Loucy (cell line): ENCODE measurements at regions not wholly inside any gene's neighbourhood (a gene's known extent, or its start where the extent isn't known, plus 50 kb on each side); places are given as distances from the start of the nearest gene placed in this dataset.

Experiments
- H2AFZ ChIP-seq: fragments of 200-600 bp; sonication (generic); 2 replicates; pipeline ENCODE4 v1.6.0; 2016; ENCODE audit warnings: antibody characterized with exemption, mild to moderate bottlenecking, low read length, moderate library complexity
- H3F3A ChIP-seq: fragments of 200-600 bp; 2 replicates; pipeline ENCODE4 v1.6.0; 2016; ENCODE audit warnings: antibody characterized with exemption, low read depth, mild to moderate bottlenecking
- H3K27me3 ChIP-seq: fragments of 200-600 bp; sonication (generic); 2 replicates; pipeline ENCODE4 v1.6.1; 2014; ENCODE audit warnings: low read length, mild to moderate bottlenecking; ENCODE audit not compliant: insufficient read depth, poor library complexity, severe bottlenecking
- H3K36me3 ChIP-seq: fragments of 200-600 bp; sonication (generic); 2 replicates; pipeline ENCODE4 v1.6.1; 2016; ENCODE audit warnings: low read length; ENCODE audit not compliant: insufficient read depth
- H3K4me1 ChIP-seq: fragments of 200-600 bp; sonication (generic); 2 replicates; pipeline ENCODE4 v1.5.1; 2014; ENCODE audit warnings: low read length, mild to moderate bottlenecking; ENCODE audit not compliant: insufficient read depth, poor library complexity, severe bottlenecking
- H3K4me2 ChIP-seq: fragments of 200-600 bp; sonication (generic); 2 replicates; pipeline ENCODE4 v1.6.0; 2014; ENCODE audit warnings: antibody characterized with exemption, low read length, low read depth, mild to moderate bottlenecking; ENCODE audit not compliant: poor library complexity, severe bottlenecking
- H3K4me3 ChIP-seq: fragments of 200-600 bp; sonication (generic); 2 replicates; pipeline ENCODE4 v1.5.1; 2014; ENCODE audit warnings: low read length, mild to moderate bottlenecking, mixed read lengths; ENCODE audit not compliant: poor library complexity, severe bottlenecking
- H3K79me2 ChIP-seq: fragments of 200-600 bp; sonication (generic); 2 replicates; pipeline ENCODE4 v1.6.1; 2014; ENCODE audit warnings: low read length; ENCODE audit not compliant: insufficient read depth
- H3K9ac ChIP-seq: fragments of 200-600 bp; sonication (generic); 2 replicates; pipeline ENCODE4 v1.6.0; 2014; ENCODE audit warnings: mild to moderate bottlenecking, low read depth, low read length, moderate library complexity; ENCODE audit not compliant: poor library complexity, severe bottlenecking
- H3K9me2 ChIP-seq: fragments of 200-600 bp; sonication (generic); replicated peaks from 2 replicates; pipeline ENCODE4 v1.6.1; 2016; ENCODE audit warnings: low read depth, low read length, mixed read lengths
- H3K9me3 ChIP-seq: fragments of 200-600 bp; sonication (generic); 2 replicates; pipeline ENCODE4 v1.6.1; 2014; ENCODE audit warnings: mild to moderate bottlenecking, antibody characterized with exemption, low read length, low read depth; ENCODE audit not compliant: insufficient read depth
- H4K20me1 ChIP-seq: fragments of 200-600 bp; sonication (generic); 2 replicates; pipeline ENCODE4 v1.6.0; 2014; ENCODE audit warnings: antibody characterized with exemption, low read length, mild to moderate bottlenecking; ENCODE audit not compliant: insufficient read depth, poor library complexity, severe bottlenecking
- EZH2phosphoT487 ChIP-seq: fragments of 200-600 bp; IDR thresholded peaks from 2 replicates; pipeline ENCODE4 v1.6.1; 2018; ENCODE audit warnings: antibody characterized with exemption, mild to moderate bottlenecking, moderate library complexity, borderline replicate concordance
- TF ChIP-seq, protein P1 (sequence below): fragments of 200-600 bp; sonication (generic); conservative IDR thresholded peaks from 2 replicates; pipeline ENCODE4 v1.5.1; 2014; ENCODE audit warnings: mild to moderate bottlenecking, antibody characterized with exemption, low read length

- TF ChIP-seq, protein P1, sequence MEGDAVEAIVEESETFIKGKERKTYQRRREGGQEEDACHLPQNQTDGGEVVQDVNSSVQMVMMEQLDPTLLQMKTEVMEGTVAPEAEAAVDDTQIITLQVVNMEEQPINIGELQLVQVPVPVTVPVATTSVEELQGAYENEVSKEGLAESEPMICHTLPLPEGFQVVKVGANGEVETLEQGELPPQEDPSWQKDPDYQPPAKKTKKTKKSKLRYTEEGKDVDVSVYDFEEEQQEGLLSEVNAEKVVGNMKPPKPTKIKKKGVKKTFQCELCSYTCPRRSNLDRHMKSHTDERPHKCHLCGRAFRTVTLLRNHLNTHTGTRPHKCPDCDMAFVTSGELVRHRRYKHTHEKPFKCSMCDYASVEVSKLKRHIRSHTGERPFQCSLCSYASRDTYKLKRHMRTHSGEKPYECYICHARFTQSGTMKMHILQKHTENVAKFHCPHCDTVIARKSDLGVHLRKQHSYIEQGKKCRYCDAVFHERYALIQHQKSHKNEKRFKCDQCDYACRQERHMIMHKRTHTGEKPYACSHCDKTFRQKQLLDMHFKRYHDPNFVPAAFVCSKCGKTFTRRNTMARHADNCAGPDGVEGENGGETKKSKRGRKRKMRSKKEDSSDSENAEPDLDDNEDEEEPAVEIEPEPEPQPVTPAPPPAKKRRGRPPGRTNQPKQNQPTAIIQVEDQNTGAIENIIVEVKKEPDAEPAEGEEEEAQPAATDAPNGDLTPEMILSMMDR, result no peak
- TF ChIP-seq EZH2phosphoT487, result no peak
- Histone ChIP-seq H3K4me2 (no peak overlapping the region), H3K4me3 (no peak overlapping the region), H3K4me1 (no peaks in the 10 kb centered on the region), H3K79me2 (no peaks in the 10 kb centered on the region), H3K9me3 (no peaks in the 10 kb centered on the region), H2AFZ (no peak overlapping the region), H3K9me2 (no peaks in the 10 kb centered on the region), H3K36me3 (no peaks in the 10 kb centered on the region), H3K9ac (no peak overlapping the region), H3K27me3 (no peaks in the 10 kb centered on the region), H4K20me1 (no peaks in the 10 kb centered on the region), H3F3A (no peaks in the 10 kb centered on the region)
Measured at GRCh38 chr3:116848248-116848829, 138.8 kb downstream of the TUSC7 start.

DNA sequence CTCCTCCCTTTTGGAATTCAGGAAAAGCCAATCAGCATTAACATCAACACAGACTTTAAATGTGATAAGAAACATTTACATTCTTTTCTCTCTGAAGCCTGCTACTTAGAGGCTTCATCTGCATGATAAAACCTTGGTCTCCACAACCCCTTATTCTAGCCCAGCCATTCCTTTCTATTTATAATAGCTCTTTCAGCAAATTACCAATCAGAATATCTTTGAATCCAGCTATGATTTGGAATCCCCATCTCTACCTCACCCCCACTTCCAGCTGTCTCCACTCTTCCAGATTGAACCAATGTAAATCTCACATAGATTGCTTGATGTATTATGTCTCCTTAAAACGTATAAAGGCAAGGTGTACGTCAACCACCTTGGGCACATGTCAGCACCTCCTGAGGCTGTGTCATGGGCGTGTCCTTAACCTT is 139.7 kb downstream of the TUSC7 start:
- no peaks in the 10 kb centered on the region for H3F3A ChIP-seq
- TF ChIP-seq, protein P1, result no peak
- TF ChIP-seq EZH2phosphoT487, result no peak
- no peak overlapping the region for H2AFZ ChIP-seq
- no peak overlapping the region for H3K4me3 ChIP-seq
- no peaks in the 10 kb centered on the region for H3K36me3 ChIP-seq
- H3K27me3 ChIP-seq, result no peaks in the 10 kb centered on the region
- no peak overlapping the region for H3K9ac ChIP-seq
- H4K20me1 ChIP-seq, result no peaks in the 10 kb centered on the region
- no peaks in the 10 kb centered on the region for H3K9me2 ChIP-seq
- no peaks in the 10 kb centered on the region for H3K79me2 ChIP-seq
- H3K9me3 ChIP-seq, result no peaks in the 10 kb centered on the region
- no peak overlapping the region for H3K4me2 ChIP-seq
- no peaks in the 10 kb centered on the region for H3K4me1 ChIP-seq

GRCh38 chr3:116852803-116853202 is 143.2 kb downstream of the TUSC7 start:
- Histone ChIP-seq H3F3A (no peaks in the 10 kb centered on the region), H3K4me2 (no peak overlapping the region), H2AFZ (no peak overlapping the region), H3K9ac (no peak overlapping the region), H3K27me3 (no peaks in the 10 kb centered on the region), H3K4me3 (no peak overlapping the region), H4K20me1 (no peaks in the 10 kb centered on the region), H3K79me2 (no peaks in the 10 kb centered on the region), H3K4me1 (no peaks in the 10 kb centered on the region), H3K9me2 (no peaks in the 10 kb centered on the region), H3K9me3 (no peaks in the 10 kb centered on the region), H3K36me3 (no peaks in the 10 kb centered on the region)
- TF ChIP-seq, protein P1, result no peak
